Type B pancreatic cell (in vitro differentiated cells): ENCODE measurements at regions not wholly inside any gene's neighbourhood (a gene's known extent, or its start where the extent isn't known, plus 50 kb on each side); places are given as distances from the start of the nearest gene placed in this dataset.
"Not testable (repeated sequence)": the region's sequence is repeated elsewhere in the genome, so short reads cannot be mapped to it uniquely, and the experiment has no call there.

ENCODE experiments used
- DNase-seq: peaks from one replicate; pipeline ENCODE4 v3.0.0; 2021; ENCODE audit warnings: mixed read lengths; ENCODE audit not compliant: unreplicated experiment; ENCODE audit errors: extremely low spot score
- H3K27ac Mint-ChIP-seq: 2 replicates; pipeline ENCODE4 v1.8.0; 2021; ENCODE audit warnings: mild to moderate bottlenecking, mixed read lengths
- H3K27me3 Mint-ChIP-seq: 2 replicates; pipeline ENCODE4 v1.8.0; 2021; ENCODE audit warnings: mixed read lengths
- H3K36me3 Mint-ChIP-seq: 2 replicates; pipeline ENCODE4 v1.8.0; 2021; ENCODE audit warnings: mixed read lengths
- H3K4me1 Mint-ChIP-seq: one replicate; pipeline ENCODE4 v1.8.0; 2021; ENCODE audit warnings: mixed read lengths; ENCODE audit not compliant: unreplicated experiment
- H3K4me3 Mint-ChIP-seq: 2 replicates; pipeline ENCODE4 v1.8.0; 2021; ENCODE audit warnings: mild to moderate bottlenecking, mixed read lengths
- H3K9me3 Mint-ChIP-seq: 2 replicates; pipeline ENCODE4 v1.8.0; 2021; ENCODE audit warnings: mixed read lengths
- CTCF ChIP-seq: fragments of 200-600 bp; sonication (generic); conservative IDR thresholded peaks from 2 replicates; pipeline ENCODE4 v1.5.0; 2021; ENCODE audit warnings: antibody characterized with exemption, mild to moderate bottlenecking

- Mint-ChIP-seq H3K27me3 (no peaks in the 10 kb centered on the region), H3K9me3 (peaks cover 15% of the 10 kb centered on the region), H3K36me3 (no peaks in the 10 kb centered on the region), H3K4me1 (no peaks in the 10 kb centered on the region), H3K4me3 (peak overlapping the region; percentile 49), H3K27ac (no peak overlapping the region)
- no peak for TF ChIP-seq CTCF
- peak; percentile 68 for DNase-seq
Measured at GRCh38 chr20:30376767-30377658, 880.5 kb upstream of the DEFB115 start.

- H3K27ac Mint-ChIP-seq, DNase-seq, H3K27me3 Mint-ChIP-seq, H3K36me3 Mint-ChIP-seq, H3K4me3 Mint-ChIP-seq, H3K4me1 Mint-ChIP-seq: not testable (repeated sequence)
- H3K9me3 Mint-ChIP-seq, result peaks cover 15% of the 10 kb centered on the region
Measured at GRCh38 chr20:30378317-30378716, 879.1 kb upstream of the DEFB115 start.

- not testable (repeated sequence) for H3K27me3 Mint-ChIP-seq, H3K4me3 Mint-ChIP-seq, H3K36me3 Mint-ChIP-seq, DNase-seq, H3K27ac Mint-ChIP-seq, H3K4me1 Mint-ChIP-seq
- H3K9me3 Mint-ChIP-seq, result peaks cover 15% of the 10 kb centered on the region
Measured at GRCh38 chr20:30378721-30379120, 878.7 kb upstream of the DEFB115 start.

- H3K9me3 Mint-ChIP-seq, DNase-seq, H3K27ac Mint-ChIP-seq, H3K4me3 Mint-ChIP-seq, H3K4me1 Mint-ChIP-seq, H3K27me3 Mint-ChIP-seq, H3K36me3 Mint-ChIP-seq: not testable (repeated sequence)
Measured at GRCh38 chr20:30384841-30385240, 872.6 kb upstream of the DEFB115 start.

GRCh38 chr20:30386099-30386498 is 871.4 kb upstream of the DEFB115 start:
- H3K27ac Mint-ChIP-seq, DNase-seq, H3K4me1 Mint-ChIP-seq, H3K9me3 Mint-ChIP-seq, H3K27me3 Mint-ChIP-seq, H3K36me3 Mint-ChIP-seq, H3K4me3 Mint-ChIP-seq: not testable (repeated sequence)

- not testable (repeated sequence) for DNase-seq, H3K4me1 Mint-ChIP-seq, H3K27ac Mint-ChIP-seq, H3K9me3 Mint-ChIP-seq, H3K27me3 Mint-ChIP-seq, H3K4me3 Mint-ChIP-seq, H3K36me3 Mint-ChIP-seq
Measured at GRCh38 chr20:30387823-30388222, 869.6 kb upstream of the DEFB115 start.

GRCh38 chr20:30393523-30393922 is 863.9 kb upstream of the DEFB115 start:
- not testable (repeated sequence) for DNase-seq, H3K27ac Mint-ChIP-seq, H3K36me3 Mint-ChIP-seq, H3K4me3 Mint-ChIP-seq, H3K27me3 Mint-ChIP-seq, H3K9me3 Mint-ChIP-seq, H3K4me1 Mint-ChIP-seq

- H3K4me3 Mint-ChIP-seq, H3K27me3 Mint-ChIP-seq, H3K9me3 Mint-ChIP-seq, H3K27ac Mint-ChIP-seq, DNase-seq, H3K36me3 Mint-ChIP-seq, H3K4me1 Mint-ChIP-seq: not testable (repeated sequence)
Measured at GRCh38 chr20:30397111-30397510, 860.4 kb upstream of the DEFB115 start.

- H3K27me3 Mint-ChIP-seq, H3K9me3 Mint-ChIP-seq, H3K36me3 Mint-ChIP-seq, H3K4me1 Mint-ChIP-seq, H3K4me3 Mint-ChIP-seq, H3K27ac Mint-ChIP-seq, DNase-seq: not testable (repeated sequence)
Measured at GRCh38 chr20:30405061-30405460, 852.4 kb upstream of the DEFB115 start.

- not testable (repeated sequence) for H3K36me3 Mint-ChIP-seq, H3K9me3 Mint-ChIP-seq, H3K27ac Mint-ChIP-seq, DNase-seq, H3K27me3 Mint-ChIP-seq, H3K4me1 Mint-ChIP-seq, H3K4me3 Mint-ChIP-seq
Measured at GRCh38 chr20:30405585-30405984, 851.9 kb upstream of the DEFB115 start.

GRCh38 chr20:30406370-30406769 is 851.1 kb upstream of the DEFB115 start:
- not testable (repeated sequence) for H3K9me3 Mint-ChIP-seq, H3K27ac Mint-ChIP-seq, H3K36me3 Mint-ChIP-seq

More at GRCh38 chr20:30406370-30406769, 851.1 kb upstream of the DEFB115 start:
- not testable (repeated sequence) for DNase-seq, H3K27me3 Mint-ChIP-seq, H3K4me3 Mint-ChIP-seq, H3K4me1 Mint-ChIP-seq
